ENCODE measurements at regions not wholly inside any gene's neighbourhood (a gene's known extent, or its start where the extent isn't known, plus 50 kb on each side); places are given as distances from the start of the nearest gene placed in this dataset.
"Not testable (repeated sequence)": the region's sequence is repeated elsewhere in the genome, so short reads cannot be mapped to it uniquely, and the experiment has no call there.

DNA sequence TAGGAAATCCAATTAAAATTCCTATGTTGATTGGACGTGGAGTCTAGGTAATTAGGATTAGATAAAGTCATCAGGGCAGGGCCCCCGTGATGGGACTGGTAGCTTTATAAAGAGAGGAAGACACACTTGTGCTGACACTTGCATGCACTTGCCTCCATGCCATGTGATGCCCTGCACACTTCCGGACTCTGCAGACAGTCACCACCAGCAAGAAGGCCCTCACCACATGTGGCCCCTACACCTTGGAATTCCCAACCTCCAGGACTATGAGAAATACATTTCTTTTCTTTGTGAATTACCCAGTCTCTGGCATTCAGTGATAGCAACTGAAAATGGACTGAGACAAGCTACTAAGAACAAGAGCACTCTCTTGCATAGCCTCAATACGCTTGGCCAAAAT is 90.6 kb downstream of the CRYGS start:
- no peak for DNase-seq

DNA sequence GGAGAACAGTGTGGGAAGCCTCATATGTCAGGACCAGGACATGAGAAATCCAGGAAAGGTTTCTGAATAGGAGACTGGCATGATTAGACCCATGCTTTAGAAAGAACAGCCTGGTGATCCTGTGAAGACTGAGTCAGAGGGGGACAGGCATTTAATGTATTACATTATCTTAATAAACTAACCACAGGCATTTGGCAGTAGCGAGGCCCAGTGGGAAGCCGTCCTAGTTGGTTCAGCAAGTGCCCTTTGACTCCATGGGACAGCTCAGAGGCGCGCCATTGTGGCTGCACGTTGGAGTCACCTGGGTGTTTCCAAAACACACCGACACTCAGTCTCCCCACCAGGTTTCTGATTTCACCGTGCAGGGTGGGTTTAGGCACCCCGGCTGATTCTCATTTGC is 90.5 kb upstream of the DGKG start:
- DNase-seq = no peak

DNA sequence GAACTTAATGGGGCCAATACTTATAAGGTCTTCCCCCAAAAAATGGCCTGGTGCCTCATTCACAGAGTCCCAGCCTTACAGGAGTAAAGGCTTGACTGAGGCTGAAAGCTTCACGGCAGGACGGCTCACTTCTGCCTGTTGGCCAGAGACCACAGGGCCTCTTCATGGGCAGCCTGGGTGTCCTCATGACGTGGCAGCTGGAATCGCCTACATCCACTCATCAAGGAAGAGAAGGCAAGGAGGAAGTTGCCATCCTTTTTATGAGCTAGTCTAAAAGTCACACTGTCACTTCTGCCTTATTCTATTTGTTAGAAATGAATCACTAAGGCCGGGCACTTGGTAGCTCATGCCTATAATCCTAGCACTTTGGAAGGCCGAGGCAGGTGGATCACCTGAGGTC is 89.3 kb upstream of the DGKG start:
- no peak for DNase-seq

DNA sequence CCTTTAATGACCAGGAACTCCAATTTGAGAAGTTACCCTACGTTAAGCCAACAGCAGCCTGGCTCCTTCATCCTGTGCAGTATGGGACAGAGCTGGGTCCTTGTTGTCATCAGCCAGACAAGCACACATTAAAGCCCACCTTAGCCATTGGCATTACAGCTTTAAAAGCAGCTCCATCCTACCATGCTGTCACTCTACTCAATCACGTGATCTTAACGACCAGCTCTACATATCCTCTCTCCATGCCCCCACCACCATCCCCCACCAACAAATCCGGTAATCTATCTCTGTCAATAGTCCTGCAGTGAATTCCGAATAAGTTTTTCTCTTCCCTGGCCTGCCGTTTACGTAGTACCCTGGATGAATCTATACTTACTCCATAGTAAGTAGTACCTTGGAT is 82.9 kb upstream of the DGKG start:
- no peak for DNase-seq

DNA sequence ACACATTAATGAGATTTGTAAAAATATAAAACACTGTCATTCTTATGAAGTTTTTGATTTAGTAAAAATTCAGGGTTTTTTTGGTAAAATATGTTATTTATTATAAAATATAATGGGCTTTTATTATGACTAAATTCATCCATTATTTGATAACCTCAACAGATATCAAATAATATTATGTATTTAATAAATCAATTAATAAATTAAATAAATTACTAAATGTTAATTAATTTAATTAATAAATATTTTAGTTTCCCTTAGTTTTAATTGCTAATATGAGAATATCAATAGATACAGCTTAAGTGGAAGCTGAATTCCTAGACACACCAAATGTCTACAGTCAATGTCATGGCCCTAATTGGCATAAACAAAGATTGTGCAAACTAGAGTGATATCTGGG is 82.3 kb upstream of the DGKG start:
- no peak for DNase-seq

DNA sequence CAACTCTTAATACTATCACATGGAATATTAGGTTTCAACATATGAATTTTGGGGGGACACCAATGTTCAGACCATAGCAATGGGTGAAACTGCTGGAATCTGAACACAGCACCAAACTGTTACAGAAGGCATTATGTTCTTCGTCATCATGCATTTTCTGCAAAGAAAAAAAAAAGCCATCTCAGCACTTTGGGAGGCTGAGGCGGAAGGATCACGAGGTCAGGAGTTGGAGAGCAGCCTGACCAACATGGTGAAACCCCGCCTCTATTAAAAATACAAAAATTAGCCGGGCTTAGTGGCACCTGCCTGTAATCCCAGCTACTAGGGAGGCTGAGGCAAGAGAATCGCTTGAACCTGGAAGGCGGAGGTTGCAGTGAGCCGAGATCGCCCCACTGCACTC is 80.9 kb upstream of the DGKG start:
- DNase-seq = not testable (repeated sequence)

DNA sequence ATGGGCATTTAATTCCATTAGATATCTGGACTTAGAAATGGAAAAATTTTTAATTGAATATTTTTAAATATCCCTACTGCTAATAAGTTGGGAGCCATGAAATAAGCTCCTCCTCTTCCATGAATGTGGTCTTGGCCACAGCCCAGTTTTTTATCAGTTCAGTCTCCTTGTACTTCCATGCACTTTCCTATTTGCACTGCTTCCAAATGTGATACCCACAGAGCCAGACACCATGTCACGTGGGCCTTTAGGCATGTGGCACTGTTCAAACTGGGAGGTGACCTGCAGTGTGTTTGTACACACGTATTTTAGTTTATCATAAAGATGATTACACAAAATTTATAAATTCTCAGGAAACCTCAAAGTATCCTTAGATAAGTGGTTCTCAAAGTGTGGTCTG is 80.1 kb upstream of the DGKG start:
- DNase-seq = no peak

DNA sequence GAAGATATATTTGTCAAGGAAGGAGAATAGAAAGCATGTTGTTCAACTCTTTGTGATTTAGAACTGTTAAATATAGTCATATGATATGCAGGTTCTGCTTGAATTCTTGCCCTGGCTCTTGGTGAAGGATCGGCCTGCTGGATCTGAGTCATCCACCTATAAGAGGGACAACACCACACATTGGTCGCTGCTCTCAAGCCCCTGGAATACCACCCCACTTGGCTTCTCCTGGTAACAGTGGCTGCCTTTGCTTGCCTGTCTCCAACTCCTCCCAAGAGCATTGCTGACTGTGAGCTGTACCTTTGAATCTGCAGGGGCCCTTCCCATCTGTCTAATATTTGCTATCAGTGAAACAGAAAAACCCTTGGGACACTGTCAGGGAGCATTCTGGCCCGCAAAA is 78.9 kb upstream of the DGKG start:
- no peak for DNase-seq

DNA sequence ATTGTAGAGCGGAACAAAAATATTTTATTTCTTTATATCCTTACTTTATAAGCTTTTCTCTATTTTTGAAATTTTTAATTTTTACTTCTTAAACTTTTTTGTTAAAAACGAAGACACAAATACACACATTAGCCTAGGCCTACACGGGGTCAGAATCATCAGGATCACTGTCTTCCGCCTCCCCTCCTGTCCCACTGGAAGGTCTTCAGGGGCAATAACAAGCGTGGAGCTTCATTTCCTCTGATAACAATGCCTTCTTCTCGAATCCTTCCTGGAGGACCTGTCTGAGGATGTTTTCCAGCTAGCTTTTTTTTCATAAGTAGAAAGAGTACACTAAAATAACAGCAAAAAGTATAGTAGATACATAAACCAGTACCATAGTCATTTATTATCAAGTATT is 77.7 kb upstream of the DGKG start:
- DNase-seq = no peak

DNA sequence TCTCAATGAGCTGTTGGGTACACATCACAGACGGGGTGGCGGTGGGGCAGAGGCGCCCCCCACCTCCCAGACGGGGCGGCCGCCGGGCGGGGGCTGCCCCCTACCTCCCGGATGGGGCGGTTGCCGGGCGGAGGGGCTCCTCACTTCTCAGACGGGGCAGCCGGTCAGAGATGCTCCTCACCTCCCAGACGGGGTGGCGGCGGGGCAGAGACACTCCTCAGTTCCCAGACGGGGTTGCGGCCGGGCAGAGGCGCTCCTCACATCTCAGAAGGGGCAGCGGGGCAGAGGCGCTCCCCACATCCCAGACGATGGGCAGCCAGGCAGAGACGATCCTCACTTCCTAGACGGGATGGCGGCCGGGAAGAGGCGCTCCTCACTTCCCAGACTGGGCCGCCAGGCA is 73.3 kb upstream of the DGKG start:
- not testable (repeated sequence) for DNase-seq

DNA sequence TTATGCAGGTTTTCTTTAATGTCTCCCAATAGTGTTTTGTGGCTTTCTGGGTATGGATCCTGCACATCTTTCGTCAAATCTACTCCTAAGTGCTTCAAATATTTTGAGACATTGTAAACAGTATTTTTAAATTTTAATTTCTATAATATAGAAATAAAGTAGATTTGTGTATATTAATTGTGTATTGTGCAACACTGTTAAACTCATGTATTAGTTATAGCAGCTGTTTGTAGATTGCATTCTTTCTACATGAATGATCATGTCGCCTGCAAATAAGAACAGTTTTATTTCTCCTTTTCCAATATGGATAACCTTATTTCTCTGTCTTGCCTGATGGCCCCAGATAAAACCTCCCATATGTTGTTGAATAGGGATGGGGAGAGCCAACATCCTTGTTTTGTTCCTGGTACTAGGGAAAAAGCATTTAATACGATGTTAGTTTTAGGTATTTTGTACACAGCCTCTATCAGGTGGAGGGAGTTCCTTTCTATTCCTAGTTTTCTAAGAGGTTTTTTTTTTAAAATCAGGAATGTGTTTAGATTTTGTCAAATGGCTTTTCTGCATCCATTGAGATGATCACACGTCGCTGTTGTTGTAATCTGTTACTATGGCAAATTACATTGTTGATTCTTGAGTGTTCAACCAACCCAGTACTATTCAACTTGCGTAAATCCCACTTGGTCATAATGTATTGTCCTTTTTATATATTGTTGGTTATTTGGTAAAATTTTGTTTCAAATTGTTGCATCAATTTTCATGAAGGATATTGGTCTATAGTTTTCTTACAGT is 71.1 kb upstream of the DGKG start:
- DNase-seq = no peak

DNA sequence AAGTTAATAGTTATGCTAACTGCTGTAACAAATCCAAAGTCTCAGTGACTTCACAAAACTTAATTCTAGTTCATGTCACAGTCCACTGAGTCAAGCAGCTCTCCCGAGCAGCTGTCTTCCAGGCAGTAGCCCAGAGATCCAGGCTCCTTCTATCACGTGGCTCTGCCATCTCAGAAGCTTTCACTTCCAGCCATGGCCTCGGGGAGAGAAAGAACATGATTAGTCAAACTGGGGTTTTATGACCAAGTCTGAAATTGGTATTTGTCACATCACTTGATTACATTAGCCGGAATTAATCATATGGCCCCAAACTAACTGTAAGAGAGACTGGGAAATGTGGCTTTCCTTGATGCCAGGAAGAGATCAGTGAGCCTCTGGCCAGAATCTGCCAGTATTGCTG is 70.2 kb upstream of the DGKG start:
- DNase-seq = no peak

DNA sequence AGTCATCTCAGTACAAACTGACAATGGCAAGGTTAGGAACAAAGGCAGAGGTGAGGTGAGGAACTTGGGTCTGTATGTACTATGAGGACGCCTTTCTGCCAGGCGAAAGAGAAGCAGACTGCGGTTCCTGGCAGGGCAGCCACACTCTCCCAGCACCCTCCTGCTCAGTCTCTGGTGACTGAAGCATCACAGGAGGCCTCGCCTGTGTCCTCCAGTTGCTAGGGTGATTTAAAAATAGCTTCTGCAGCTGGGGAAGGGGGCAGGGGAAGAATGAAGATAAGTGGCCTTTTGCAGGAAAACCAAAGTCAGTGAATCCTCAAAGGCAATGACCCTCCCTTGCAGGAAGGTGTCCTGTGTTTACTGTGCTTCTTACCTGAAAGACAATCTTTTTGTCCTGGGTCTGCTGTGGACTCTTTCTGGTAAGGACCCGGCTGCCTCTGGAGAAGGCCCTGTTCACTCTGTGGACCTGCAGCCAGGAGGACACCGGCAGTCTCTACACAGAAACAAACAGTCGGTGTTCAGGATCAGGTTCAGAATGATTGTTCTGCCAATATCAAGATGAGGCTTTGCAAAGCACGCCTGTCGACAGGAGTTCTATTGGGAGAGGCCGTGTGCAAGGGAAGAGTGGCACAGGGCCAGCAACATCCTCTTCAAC is 65.7 kb upstream of the DGKG start:
- peak; percentile 54 for DNase-seq

DNA sequence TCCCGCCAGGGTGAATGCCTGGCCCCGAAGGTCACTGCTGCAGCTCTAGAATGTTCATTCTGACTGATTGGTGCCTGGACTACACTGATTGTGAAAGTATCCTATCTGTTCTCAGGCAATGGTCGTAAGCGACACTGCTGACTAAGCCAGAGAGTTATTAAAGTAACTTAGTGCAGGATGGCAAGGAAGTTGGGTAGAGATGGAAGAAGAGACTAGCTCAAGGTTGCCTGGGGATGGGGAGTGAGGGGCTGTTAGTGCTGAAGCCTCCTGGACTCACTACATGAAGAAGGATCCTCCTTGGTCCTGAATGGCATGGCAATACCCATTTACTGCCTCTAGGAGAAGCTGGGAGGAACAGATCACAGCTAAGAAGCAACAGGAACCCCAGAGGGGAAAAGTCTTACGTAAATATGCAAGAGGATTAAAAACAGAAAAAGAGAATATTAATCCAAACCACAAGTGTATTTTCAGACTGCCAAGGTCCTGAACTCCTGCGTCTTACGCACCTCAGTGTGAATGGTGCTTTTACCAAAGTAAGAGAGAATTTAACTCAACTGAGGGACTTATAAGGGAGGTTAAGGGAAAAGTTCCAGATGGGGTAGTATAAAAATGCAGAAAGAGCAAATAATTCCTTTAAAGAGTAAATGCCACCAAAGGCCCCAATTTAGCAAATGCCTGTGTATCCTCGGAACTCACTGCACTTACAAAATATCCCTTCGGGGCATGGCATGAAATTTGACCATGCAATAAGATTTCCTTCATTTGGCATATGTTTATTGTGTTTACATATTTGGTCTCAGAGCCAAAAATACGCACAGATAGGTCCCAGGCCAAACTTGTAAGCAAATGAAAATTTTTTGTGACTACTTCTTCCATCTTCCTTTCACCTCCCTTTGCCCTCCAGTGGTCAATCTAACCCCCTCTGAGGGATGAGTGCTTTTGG is 64.0 kb upstream of the DGKG start:
- DNase-seq = no peak

DNA sequence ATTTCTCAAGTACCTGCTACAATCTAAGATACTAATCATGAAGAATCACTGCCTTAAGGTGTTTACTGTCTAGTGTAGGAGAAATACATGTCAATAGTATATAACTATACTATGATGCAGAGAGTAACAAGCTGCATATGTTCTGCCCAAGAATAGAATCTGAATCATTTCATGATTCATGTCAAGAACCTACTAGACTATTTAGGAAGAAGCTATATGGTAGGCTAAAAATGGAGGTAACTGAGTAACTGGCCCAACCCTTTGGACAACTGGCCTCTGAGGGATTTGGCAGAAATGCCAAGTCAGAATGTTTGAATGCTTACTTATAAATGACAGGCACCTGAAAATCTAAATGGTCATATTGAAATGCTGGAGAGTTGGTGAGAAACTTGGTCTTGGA is 59.9 kb upstream of the DGKG start:
- no peak for DNase-seq

DNA sequence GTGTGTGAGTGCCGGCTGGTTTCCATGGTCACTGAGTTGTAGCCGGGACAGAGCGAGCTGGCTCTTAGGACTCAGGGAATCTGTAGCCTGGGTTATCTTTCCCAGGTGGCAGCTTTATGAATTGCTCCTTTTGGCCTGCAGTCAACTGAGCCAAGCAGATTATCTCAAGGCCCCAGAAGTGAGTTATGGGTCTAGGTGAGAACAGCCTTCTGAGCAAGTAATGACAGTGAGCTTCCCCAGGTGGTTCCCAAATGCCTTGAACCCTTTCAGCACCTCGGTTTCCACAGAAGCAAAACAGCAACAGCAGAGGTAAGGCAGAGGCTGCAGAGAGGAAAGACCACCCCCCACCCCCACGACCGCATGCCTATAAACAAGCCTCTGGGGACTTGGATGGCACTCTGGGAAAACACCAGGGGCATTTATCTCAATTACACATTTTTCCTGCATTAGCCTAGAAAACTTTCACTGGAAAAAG is 56.7 kb upstream of the DGKG start:
- DNase-seq = no peak

DNA sequence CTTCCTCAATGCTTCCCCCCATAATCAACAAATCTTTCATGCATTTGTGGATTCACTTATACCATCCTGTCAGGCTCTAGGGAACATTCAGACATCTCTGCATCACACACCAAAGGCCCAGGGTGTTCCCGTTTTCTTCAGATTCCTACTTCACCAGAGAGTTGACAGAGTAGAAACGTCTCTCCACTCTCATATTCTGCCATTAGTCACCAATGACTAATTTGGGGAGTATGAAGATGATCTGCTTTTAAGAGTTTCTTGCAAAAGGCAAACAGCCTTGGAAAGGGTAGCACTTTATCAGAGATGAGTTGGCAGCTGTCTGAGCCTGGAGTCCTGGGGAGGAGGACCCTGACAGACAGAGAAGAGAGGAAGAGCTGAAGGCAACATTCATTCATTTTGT is 55.8 kb upstream of the DGKG start:
- DNase-seq = no peak

DNA sequence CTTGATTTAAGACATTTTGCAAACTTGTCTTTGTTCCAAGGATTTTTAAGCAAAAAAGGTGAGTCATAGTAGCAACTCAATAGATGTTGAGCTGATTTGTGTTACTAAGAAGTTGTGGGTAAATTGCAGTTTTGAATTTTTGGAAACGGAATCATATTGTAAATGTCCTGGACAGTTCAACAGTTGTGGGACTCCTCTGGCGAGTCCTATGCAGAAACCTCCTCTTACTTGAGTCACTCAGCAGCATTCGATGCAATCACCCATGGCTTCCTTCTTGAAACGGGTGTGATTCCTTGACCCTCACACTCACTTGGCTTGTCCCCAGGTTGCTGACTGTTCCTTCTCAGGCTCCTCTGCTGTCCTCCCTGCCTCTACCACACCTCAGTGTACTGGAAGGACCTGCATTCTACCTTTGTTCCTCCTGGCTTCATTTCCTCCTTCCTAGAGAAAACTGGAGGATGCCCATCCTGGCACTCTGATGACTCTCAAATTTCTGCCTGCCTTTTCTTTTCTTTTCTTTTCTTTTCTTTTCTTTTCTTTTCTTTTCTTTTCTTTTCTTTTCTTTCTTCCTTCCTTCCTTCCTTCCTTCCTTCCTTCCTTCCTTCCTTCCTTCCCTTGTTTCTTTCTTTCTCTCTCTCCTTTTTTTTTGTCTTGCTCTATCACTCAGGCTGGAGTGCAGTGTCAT is 52.8 kb upstream of the DGKG start:
- no peak for DNase-seq

DNA sequence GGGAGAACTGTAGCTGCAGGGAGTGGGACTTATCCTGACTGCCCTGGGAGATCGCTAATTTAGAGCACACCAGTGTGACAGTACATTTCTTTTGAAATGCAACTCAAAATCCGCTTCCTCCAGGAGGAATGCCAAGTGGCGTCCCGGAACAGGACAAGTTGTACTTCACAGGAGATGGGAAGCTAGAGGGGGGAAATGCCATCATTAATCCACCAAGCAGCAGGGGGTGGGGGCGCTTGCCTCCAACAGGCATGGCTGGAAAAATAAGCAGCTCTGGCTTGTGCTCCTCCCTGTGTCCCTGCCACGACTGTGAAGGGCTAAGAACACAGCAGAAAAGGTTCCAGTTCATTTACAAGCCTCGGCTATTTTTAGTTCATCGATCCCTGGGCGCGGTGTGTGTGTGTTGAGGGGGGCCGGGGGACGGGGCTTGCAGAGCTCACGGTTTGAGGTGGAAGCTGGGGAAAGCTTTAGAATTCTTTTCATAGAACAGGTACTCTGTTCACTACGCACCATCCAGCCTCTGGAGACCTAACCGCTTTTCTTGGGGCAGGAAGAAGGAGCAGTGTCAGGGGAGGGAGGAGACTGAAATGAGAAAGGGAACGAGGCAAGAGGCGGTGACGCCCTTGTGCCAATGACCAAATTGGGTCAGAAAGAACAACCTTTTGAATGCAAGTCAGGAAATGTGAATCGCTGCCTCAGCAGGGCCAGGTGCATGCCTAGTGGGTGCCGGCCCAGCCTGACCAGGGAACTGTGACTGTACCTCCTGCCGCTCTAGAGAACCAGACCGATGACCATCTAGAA is 51.8 kb upstream of the DGKG start:
- peak; percentile 93 for DNase-seq

DNA sequence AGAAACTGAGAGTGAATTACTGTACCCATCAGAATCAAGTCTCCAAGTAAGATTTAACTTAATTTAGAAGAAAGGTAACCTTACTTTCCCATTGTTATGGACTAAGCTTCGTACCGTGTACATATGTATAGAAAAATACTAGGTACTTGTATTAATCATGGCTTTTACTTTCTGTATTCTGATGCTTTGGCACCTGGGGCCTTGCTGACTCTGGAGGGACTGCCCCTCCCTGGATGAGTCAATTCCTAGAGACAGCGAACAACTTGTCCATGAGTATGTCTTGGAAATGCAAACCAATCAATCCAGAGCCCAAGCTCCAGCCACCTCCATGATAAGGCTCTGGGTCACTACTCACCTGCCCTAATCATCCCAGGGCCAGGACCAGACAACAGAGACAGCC is 50.0 kb upstream of the DGKG start:
- no peak for DNase-seq

Measured in NCI-H510A treated with DMSO at 0.1 percent for 48 hours (cell line).